GM12878 (cell line): ENCODE measurements at regions not wholly inside any gene's neighbourhood (a gene's known extent, or its start where the extent isn't known, plus 50 kb on each side); places are given as distances from the start of the nearest gene placed in this dataset.

Experiments used
- ATAC-seq: fragments of 200-7000 bp; cut with Tn5 transposase; 3 replicates; pipeline ENCODE4 v1.9.1; 2020; ENCODE audit warnings: mild to moderate bottlenecking, moderate library complexity
- BruUV-seq: library from RNA; stranded (reverse); fragments of 400-500 nt; replicated peaks from 2 replicates; lab custom pipeline; 2021; lab: Mats Ljungman, UMichigan
- CTCF ChIA-PET: fragments of 300-600 bp; sonication (Branson Sonifier 250); formaldehyde crosslinking; extraction: SDS; loops from one replicate; lab custom pipeline; 2021; ENCODE audit warnings: inconsistent platforms; lab: Yijun Ruan, JAX
- POLR2A ChIA-PET: fragments of 350-600 bp; formaldehyde crosslinking; extraction: SDS; loops from one replicate; lab custom pipeline; 2021; ENCODE audit warnings: inconsistent platforms; lab: Charles Lee
- RAD21 ChIA-PET: fragments of 300-600 bp; sonication (Branson Sonifier 250); formaldehyde crosslinking; loops from one replicate; lab custom pipeline; 2023; ENCODE audit warnings: antibody characterized with exemption; ENCODE audit not compliant: unreplicated experiment; lab: Charles Lee
- SMC1A ChIA-PET: fragments of 300-600 bp; sonication (Branson Sonifier 250); formaldehyde crosslinking; loops from one replicate; lab custom pipeline; 2023; ENCODE audit not compliant: unreplicated experiment, uncharacterized antibody; lab: Charles Lee
- DNase-seq: peaks from one replicate; pipeline ENCODE4 v3.0.0-alpha.2; 2011; ENCODE audit warnings: low read depth, low spot score
- FAIRE-seq: peaks from 3 replicates; lab custom pipeline; 2011; peaks lifted over from hg19 to GRCh38; lab: Jason Lieb, UNC
- H2AFZ ChIP-seq: 2 replicates; pipeline ENCODE4 v1.6.0; 2011; ENCODE audit warnings: low read depth, low read length, control low read depth; ENCODE audit not compliant: control insufficient read depth
- H3K27ac ChIP-seq: 2 replicates; pipeline ENCODE4 v1.5.1; 2011; ENCODE audit warnings: control low read depth; ENCODE audit not compliant: control insufficient read depth, insufficient read depth
- H3K27me3 ChIP-seq, 2 experiments: replicated peaks in 1 of 2; 2 replicates each; pipeline versions ENCODE4 v1.6.0 to v1.6.1; 2011; ENCODE audit warnings: low read length in 1 of 2; ENCODE audit not compliant: control insufficient read depth in 2 of 2, insufficient read depth in 2 of 2
- H3K36me3 ChIP-seq, 2 experiments: 2 replicates each; pipeline ENCODE4 v1.5.1; 2011; ENCODE audit warnings: low read length in 1 of 2; ENCODE audit not compliant: control insufficient read depth in 2 of 2, insufficient read depth in 2 of 2
- H3K4me1 ChIP-seq: 2 replicates; pipeline ENCODE4 v1.6.1; 2011; ENCODE audit warnings: mild to moderate bottlenecking, low read length, moderate library complexity, mixed read lengths; ENCODE audit not compliant: control insufficient read depth, insufficient read depth
- H3K4me2 ChIP-seq: 2 replicates; pipeline ENCODE4 v1.6.0; 2011; ENCODE audit warnings: control low read depth; ENCODE audit not compliant: control insufficient read depth, insufficient read depth
- H3K4me3 ChIP-seq: fragments of 200-600 bp; sonication (generic); 2 replicates; pipeline ENCODE4 v1.5.1; 2016
- H3K79me2 ChIP-seq: 2 replicates; pipeline ENCODE4 v1.6.0; 2011; ENCODE audit warnings: low read length; ENCODE audit not compliant: control insufficient read depth, insufficient read depth
- H3K9ac ChIP-seq: 2 replicates; pipeline ENCODE4 v1.8.0; 2011; ENCODE audit warnings: low read length, control low read depth, mixed read lengths; ENCODE audit not compliant: control insufficient read depth, insufficient read depth
- H3K9me3 ChIP-seq: replicated peaks from 3 replicates; pipeline ENCODE4 v1.5.1; 2011; ENCODE audit warnings: mild to moderate bottlenecking, low read length; ENCODE audit not compliant: control insufficient read depth, insufficient read depth
- H4K20me1 ChIP-seq: 2 replicates; pipeline ENCODE4 v1.6.0; 2011; ENCODE audit not compliant: control insufficient read depth, insufficient read depth
- CHD2 ChIP-seq: IDR thresholded peaks from 2 replicates; pipeline ENCODE4 v1.6.1; 2011; ENCODE audit warnings: low read depth, low read length, improper control_type of control experiment, borderline replicate concordance
- CTCF ChIP-seq, 3 experiments: IDR thresholded peaks in 2 of 3; conservative IDR thresholded peaks in 1 of 3; 2 replicates each; pipeline ENCODE4 v1.5.1; 2011; ENCODE audit warnings: low read depth in 3 of 3, low read length in 3 of 3, mild to moderate bottlenecking in 3 of 3, control low read depth in 2 of 3, moderate library complexity in 2 of 3, inconsistent platforms in 1 of 3, mixed read lengths in 1 of 3; ENCODE audit not compliant: control insufficient read depth in 2 of 3, insufficient read depth in 1 of 3; ENCODE audit errors: extremely low read depth in 1 of 3
- FOXM1 ChIP-seq: IDR thresholded peaks from 2 replicates; pipeline ENCODE4 v1.6.1; 2012; ENCODE audit warnings: low read depth, mild to moderate bottlenecking, inconsistent platforms, low read length, moderate library complexity
- GABPA ChIP-seq: IDR thresholded peaks from 2 replicates; pipeline ENCODE4 v1.6.1; 2014; ENCODE audit warnings: antibody characterized with exemption, low read depth, mild to moderate bottlenecking, inconsistent platforms
- JUND ChIP-seq: IDR thresholded peaks from 2 replicates; pipeline ENCODE4 v1.6.1; 2012; ENCODE audit warnings: low read depth, mild to moderate bottlenecking, low read length, improper control_type of control experiment, moderate library complexity
- KAT2A ChIP-seq: conservative IDR thresholded peaks from 2 replicates; pipeline ENCODE4 v1.6.1; 2011; ENCODE audit warnings: low read depth, low read length; ENCODE audit not compliant: control insufficient read depth
- KLF5 ChIP-seq: fragments of 450-650 bp; IDR thresholded peaks from 2 replicates; pipeline ENCODE4 v1.6.1; 2014; ENCODE audit warnings: mild to moderate bottlenecking; ENCODE audit not compliant: partially characterized antibody
- MYC ChIP-seq: IDR thresholded peaks from 2 replicates; pipeline ENCODE4 v1.6.1; 2011; ENCODE audit warnings: mild to moderate bottlenecking, low read length, moderate library complexity, inconsistent platforms; ENCODE audit not compliant: insufficient read depth, insufficient replicate concordance, insufficient read length, severe bottlenecking
- RFX5 ChIP-seq: IDR thresholded peaks from 2 replicates; pipeline ENCODE4 v1.6.1; 2011; ENCODE audit warnings: low read depth, low read length, improper control_type of control experiment
- RUNX3 ChIP-seq: IDR thresholded peaks from 2 replicates; pipeline ENCODE4 v1.6.1; 2012; ENCODE audit warnings: low read length, inconsistent platforms
- USF2 ChIP-seq: IDR thresholded peaks from 2 replicates; pipeline ENCODE4 v1.6.1; 2011; ENCODE audit warnings: low read depth, low read length, improper control_type of control experiment, borderline replicate concordance
- ZBTB4 ChIP-seq: fragments of 450-650 bp; formaldehyde crosslinking; IDR thresholded peaks from 2 replicates; pipeline ENCODE4 v1.4.0; 2022; ENCODE audit warnings: mild to moderate bottlenecking, moderate library complexity
- ZNF384 ChIP-seq: IDR thresholded peaks from 2 replicates; pipeline ENCODE4 v1.6.1; 2012; ENCODE audit warnings: low read depth, mild to moderate bottlenecking, low read length, improper control_type of control experiment, borderline replicate concordance
- in situ Hi-C: fragments of 300-500 bp; cut with MboI; formaldehyde crosslinking; loops from 9 replicates; pipeline ENCODE4 v1.14.3; 2018; ENCODE audit warnings: mixed read lengths
- intact Hi-C: fragments of 100-400 bp; cut with micrococcal nuclease; formaldehyde crosslinking; loops from one replicate; pipeline ENCODE4 v1.14.2; 2022; ENCODE audit not compliant: unreplicated experiment

GRCh38 chr2:220394433-220394832 is 767.0 kb downstream of the SLC4A3 start:
- Histone ChIP-seq H3K27ac (no peak overlapping the region), H3K4me3 (no peak overlapping the region), H3K36me3 (no peaks in the 10 kb centered on the region), H3K4me1 (no peaks in the 10 kb centered on the region), H3K4me2 (no peak overlapping the region), H2AFZ (no peak overlapping the region), H3K9me3 (no peaks in the 10 kb centered on the region), H3K27me3 (no peaks in the 10 kb centered on the region), H3K79me2 (no peaks in the 10 kb centered on the region), H3K9ac (no peak overlapping the region)
- FAIRE-seq (no peak), ATAC-seq (no peak), DNase-seq (no peak)
- ChIA-PET SMC1A (no interaction called here), CTCF (no interaction called here), POLR2A (no interaction called here), RAD21 (no interaction called here)
- no TSS peak for BruUV-seq
- in situ Hi-C loops (no loop called here), intact Hi-C loops (loop anchor here (5.0 kb wide), 1 partner anchor 1178 kb away; the partner anchor contains the start of gene EPHA4)
- no peak for TF ChIP-seq KAT2A
- no peak for TF ChIP-seq JUND
- TF ChIP-seq ZBTB4 (CRISPR knock-in tag), result no peak
- TF ChIP-seq RUNX3, result no peak
- no peak for TF ChIP-seq USF2
- no peak for TF ChIP-seq MYC
- no peak for TF ChIP-seq KLF5
- TF ChIP-seq GABPA, result no peak
- no peak for TF ChIP-seq CTCF (IDR thresholded peaks at IDR 0.05 in 2 of 3, conservative IDR thresholded peaks at IDR 0.05 in 1 of 3; ENCODE audit: control insufficient read depth in 2 of 3, extremely low read depth in 1 of 3, insufficient read depth in 1 of 3, low read depth in 3 of 3, low read length in 3 of 3)
- no peak for TF ChIP-seq RFX5
- no peak for TF ChIP-seq CHD2
- no peak for TF ChIP-seq ZNF384
- TF ChIP-seq FOXM1, result no peak
- TF ChIP-seq, all 136 proteins: peak for 0
- no peaks in the 10 kb centered on the region for H4K20me1 ChIP-seq
